RPMI8226 (cell line): ENCODE measurements at regions not wholly inside any gene's neighbourhood (a gene's known extent, or its start where the extent isn't known, plus 50 kb on each side); places are given as distances from the start of the nearest gene placed in this dataset.
"Not testable (repeated sequence)": the region's sequence is repeated elsewhere in the genome, so short reads cannot be mapped to it uniquely, and the experiment has no call there.

Experiments used
- DNase-seq: peaks from one replicate; pipeline ENCODE4 v3.0.0-alpha.2; 2015

DNA sequence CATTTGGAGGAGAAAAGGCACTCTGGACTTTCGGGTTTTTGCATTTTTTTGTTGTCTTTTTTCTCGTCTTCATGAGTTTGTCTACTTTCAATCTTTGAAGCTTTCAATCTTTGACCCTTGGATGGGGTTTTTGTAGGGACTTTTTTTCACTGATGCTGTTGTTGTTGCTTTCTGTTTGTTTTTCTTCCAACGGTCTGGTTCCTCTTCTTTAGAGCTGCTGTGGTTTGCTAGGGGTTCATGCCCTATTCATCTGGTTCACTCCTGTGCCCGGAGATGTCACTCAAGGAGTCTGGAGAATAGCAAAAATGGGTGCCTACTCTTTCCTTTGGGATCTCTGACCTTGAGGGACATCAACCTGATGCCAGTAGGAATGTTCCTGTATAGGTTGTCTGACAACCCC lies 378.6 kb upstream of the TYRP1 start:
- no peak for DNase-seq

DNA sequence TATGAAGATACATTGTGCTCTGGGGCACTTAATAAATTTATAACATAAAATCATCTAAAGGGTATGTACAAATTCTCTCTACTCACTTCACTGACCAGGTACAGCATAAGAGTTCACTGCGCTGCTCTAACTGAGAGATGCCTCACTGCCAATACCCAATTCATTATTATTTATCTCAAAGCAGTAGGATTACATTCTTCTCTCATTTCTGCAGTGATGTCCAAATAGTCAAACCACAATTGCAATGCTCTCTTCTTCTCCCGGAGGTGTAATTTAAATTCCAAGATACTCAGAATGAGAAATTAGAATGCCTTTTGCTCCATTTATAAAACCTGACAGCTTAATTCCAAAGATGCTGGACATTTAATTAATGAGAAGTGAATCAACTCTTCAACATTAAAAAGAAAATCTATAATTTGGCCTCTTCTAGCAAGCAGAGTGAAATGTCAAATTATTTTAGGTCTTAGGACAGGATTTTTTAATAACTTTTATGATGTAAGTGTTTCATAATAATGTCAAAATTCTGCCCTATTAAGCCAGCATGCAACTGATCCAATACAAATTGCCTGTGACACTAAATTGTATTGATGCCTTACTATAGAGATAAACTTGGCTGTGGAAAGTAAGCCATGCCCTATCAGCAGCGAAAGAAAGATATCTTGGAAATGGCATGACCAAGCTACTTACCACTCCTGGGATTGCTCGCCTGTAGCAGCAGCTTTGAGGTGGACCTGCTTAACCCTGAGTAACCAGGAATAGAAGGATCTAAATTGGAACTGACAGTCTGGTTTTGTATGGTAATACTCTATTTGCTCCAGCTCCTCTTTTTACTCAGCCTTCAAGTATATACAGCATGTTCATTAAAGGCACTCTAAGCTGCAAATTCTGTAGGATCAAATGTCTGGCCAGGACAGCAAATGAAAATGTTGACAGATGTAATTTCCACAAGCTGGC lies 374.2 kb upstream of the TYRP1 start:
- no peak for DNase-seq

DNA sequence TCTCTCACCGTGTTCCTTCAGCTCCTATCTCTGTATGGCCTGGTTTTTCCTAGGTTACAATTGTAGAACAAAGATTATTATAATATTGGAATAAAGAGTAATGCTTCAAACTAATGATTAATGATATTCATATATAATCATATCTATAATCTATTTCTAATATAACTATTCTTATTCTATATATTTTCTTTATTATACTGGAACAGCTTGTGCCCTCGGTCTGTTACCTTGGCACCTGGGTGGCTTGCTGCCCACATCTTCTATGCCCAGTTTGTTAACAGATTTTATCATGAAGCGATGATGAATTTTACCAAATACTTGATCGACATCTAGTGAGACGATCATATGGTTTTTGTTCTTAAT lies 363.6 kb upstream of the TYRP1 start:
- no peak for DNase-seq

DNA sequence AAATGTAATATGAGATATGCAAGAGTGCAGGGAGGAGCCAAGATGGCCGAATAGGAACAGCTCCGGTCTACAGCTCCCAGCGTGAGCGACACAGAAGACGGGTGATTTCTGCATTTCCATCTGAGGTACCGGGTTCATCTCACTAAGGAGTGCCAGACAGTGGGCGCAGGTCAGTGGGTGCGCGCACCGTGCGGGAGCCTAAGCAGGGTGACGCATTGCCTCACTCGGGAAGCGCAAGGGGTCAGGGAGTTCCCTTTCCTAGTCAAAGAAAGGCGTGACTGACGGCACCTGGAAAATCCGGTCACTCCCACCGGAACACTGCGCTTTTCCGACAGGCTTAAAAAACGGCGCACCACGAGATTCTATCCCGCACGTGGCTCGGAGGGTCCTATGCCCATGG lies 359.2 kb upstream of the TYRP1 start:
- not testable (repeated sequence) for DNase-seq

DNA sequence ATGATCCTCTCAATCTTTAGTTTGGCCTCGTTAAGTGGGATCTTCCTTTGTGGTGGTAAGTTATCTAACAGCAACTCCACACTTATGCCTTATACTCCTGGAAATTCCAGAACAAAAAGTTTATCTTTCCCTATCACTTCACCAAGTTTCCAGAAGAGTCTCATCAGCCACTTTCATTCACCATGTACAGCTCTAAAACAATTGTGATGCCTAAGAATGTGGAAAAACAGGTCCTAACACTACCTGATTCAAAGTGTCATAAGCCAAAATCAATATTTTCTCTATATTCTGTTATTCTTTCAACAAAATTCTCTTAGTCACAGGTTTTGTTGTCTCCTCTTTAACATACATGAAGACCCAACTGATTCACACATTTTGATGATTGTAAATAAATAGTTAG lies 342.4 kb upstream of the TYRP1 start:
- no peak for DNase-seq

DNA sequence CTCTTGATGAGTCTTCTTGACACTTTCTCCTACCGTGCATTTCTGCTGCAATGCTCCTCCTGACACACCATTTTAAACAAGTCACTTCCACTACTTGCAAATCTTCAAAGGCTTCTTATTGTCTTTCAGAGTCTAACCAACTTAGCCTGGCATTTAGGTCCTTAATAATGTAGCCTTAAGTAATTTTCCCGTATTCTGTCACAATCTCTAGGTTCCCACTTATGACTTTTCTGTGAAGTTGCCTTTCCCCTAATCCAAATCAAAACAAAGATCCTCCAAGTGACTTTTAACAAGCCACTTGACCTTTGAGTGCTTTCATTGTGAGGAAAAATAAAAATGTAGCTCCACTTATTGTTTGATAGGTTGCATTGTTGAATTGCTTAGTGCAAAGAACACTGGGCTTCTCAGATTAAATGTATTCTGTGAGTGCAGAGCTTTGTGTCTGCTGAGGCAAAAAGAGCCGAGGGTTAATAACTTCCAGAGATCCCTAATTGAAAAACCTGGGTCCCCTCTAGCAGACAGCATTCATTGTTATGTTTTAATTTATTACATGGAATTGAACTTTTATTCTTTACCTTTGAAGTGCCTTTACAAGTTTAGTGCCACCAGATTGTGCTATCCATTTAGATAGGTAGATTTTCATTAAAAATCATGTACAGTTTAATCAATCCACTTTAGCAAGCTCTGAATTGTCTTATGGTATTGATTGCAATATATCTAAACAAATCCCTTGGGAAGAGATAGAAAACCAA lies 341.7 kb upstream of the TYRP1 start:
- DNase-seq, result no peak

DNA sequence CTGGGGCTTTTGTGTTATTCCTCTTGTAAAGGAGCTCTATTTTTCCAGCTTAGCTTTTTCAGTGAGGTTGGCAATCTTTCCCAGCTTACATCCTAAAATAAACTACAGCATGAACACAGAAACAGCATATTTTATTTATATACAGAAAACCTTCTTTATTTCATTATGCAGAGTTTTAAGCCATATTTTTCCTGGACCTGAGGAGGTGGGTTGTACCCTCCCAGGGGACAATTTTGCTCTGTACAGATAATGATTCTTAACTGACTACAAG lies 341.2 kb upstream of the TYRP1 start:
- no peak for DNase-seq

DNA sequence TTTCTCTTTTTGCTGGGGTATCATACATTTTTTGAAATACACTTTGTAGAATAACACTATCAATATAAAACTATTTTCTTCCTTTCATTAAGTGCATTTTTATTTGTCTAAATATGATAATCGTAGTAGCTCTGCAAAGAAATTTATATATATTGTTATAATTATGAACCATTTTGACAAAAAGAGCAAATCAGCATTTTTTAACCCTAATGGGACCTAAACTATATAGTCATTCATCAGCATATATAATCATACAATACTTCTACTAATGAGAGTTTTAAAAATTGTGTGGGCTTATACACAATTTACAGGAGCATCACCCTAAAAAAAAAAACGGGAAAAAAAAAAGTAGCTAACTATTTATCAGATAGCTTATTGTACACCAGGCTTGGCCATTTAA lies 329.7 kb upstream of the TYRP1 start:
- DNase-seq, result no peak

DNA sequence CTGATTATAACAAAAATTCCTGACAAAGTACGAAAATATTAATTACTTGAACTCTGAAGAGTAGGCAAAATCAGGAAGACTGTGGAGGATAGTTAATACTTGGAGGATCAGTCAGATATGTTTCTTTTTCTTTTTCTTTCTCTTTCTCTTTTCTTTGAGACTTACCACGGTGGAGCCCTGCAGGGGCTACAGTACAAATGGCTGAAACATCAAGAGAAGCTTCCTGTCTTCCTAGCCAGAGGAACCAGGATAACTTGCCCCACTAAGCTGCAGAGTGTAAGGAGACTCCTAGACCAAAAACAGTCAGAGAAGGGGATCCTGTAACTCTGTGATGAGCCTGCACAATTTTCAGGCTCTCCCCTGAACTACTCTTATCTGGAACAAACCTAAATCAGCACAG lies 324.6 kb upstream of the TYRP1 start:
- DNase-seq, result no peak

DNA sequence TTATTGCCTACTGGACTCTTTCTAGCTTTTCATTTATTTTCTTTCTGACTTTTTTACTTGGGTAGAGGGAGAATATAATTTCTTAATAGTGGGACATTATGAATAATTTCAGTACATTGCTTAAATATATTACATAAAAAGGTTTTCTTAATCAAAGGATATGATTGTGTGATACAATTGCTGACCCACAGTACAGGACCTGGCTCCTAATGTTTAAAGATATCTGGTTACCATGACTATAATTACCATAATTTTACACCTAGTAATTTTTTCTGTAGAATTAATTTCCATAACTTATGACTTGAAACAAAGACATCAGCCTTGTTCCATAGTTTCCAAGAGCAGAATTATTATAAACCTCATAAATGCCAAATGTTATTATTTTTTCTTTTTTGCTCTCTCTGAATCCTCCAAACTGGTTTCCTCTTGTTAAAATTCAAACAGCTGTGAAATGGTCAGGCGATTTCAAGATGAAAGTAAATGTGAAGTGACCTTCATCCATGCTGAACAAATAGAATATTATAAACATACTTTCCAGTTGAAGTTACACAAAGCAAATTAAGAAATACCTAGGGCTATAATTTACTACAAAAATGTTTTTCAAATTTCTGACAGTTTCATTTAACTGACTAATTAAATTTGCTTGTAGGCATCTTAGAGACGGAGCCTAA lies 301.2 kb upstream of the TYRP1 start:
- no peak for DNase-seq

DNA sequence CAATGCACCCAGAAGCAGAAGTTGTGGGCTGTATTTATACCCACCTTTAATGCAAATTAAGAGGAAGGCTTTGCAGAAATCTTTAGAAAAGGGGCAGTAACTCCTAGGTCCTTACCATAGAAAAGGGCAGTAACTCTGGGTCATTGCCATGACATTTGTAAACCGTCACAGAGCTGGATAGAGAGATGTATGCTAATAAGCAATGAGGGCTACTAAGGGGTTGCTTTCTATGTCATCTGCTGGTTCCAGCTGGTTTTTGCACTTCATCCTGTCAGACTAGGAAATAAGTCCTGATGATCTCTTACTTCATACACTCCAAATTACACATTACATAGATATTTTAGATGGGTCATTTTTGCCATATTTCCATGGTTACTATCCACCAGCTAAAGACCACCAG lies 299.1 kb upstream of the TYRP1 start:
- DNase-seq, result no peak

DNA sequence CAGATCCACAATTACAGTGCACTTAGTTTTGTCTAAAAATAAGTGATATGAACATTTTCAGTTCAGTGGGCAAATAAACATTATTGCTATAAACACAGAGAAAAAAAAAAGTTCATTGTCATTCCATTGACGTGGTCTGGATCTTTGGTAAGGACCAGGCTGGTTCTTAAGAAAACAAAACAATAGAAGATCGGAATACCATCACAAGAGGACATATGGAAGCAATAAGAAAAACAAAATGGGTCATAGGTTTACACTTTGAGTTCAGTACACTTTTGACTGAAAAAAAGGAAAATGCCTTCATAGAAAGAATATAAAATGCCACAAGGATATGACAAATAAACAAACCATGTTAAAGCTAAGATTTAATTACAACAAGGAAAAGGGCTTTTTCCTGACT lies 289.5 kb upstream of the TYRP1 start:
- DNase-seq, result no peak

DNA sequence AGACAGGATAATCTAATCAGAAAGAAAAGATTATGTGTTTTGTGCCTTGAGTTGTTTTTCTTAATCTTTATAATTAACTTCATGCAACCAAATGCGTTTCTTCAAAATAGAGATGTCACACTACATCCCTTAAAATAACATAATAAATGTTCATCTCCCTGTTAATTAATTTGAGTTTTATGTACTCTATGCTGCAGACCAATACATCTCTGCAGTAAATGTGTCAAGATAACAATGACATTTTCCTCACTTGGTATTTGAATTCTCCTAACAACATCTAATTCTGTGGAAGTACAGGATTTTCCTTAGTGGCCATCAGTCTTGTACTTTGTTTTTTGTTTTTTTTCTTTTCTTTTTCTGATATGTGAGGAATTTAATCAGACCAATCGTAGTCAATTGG lies 279.2 kb upstream of the TYRP1 start:
- no peak for DNase-seq

DNA sequence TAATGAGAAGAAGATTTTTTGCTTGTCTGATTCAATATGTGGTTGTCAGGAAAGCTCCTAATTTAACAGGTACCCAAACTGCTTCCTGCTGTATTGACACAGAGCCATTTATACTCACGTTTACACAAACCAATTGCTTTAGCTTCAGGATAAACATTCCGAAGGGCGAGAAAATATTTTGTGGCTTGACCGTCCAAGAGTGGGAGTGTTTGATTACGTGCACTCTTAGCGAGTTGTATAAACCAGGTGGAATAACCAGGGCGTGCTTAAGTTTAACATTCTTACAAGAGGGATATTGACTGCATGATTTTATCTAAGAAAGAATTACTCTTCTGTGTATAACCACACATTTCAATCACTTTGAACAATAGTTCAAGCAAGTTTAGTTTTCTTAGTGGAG lies 278.7 kb upstream of the TYRP1 start:
- no peak for DNase-seq

DNA sequence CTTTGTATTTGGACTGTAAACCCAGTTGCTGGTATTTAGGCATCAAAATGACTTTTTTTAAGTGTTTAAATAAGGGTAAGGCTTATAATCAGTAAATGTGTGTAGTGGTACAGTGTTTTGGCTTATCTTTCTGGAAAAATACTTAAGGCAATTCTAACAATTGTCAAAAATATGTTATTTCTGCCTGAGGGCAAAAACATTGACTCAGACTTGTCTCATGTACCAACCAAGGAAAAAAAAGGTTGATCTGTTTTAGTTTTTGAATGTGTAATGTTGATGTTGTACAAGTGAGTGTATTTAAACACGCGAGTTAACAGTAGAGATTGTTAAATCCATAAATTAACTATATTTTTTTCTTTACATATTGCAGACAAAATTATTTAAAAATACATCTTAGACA lies 277.8 kb upstream of the TYRP1 start:
- DNase-seq, result no peak

DNA sequence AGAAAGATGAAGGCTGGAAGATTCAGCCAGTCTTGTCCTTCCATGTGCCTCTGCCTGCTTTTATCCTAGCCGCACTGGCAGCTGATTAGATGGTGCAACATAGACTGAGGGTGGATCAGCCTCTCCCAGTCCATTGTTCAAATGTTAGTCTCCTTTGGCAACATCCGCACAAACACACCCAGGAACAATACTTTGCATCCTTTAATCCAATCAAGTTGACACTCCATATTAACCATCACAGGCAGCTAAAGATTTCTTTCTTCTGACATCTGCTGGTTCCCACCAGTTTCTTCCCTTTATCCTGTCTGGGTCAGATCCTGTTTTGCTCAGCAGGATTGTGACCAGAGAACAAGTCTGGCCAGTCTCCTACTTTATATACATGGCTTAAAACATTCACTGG lies 276.5 kb upstream of the TYRP1 start:
- no peak for DNase-seq

DNA sequence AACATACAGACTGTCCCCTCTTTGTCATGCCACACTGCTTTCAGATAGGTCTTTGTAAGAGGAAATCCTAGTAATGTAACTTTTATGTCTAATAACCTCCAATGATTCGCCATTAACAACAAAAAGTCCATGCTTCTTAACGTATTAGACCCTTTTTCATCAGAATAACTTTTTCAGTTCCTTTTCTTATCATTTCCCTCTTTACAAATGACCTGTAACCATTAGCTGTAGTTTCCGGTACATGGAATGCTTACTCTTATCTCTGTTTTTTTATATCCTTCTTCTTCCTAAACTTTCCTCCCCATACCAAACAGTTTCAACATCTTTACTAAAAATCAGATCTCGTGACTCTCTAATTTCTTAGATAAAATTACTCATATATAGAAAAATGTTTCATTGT lies 268.9 kb upstream of the TYRP1 start:
- DNase-seq, result no peak

DNA sequence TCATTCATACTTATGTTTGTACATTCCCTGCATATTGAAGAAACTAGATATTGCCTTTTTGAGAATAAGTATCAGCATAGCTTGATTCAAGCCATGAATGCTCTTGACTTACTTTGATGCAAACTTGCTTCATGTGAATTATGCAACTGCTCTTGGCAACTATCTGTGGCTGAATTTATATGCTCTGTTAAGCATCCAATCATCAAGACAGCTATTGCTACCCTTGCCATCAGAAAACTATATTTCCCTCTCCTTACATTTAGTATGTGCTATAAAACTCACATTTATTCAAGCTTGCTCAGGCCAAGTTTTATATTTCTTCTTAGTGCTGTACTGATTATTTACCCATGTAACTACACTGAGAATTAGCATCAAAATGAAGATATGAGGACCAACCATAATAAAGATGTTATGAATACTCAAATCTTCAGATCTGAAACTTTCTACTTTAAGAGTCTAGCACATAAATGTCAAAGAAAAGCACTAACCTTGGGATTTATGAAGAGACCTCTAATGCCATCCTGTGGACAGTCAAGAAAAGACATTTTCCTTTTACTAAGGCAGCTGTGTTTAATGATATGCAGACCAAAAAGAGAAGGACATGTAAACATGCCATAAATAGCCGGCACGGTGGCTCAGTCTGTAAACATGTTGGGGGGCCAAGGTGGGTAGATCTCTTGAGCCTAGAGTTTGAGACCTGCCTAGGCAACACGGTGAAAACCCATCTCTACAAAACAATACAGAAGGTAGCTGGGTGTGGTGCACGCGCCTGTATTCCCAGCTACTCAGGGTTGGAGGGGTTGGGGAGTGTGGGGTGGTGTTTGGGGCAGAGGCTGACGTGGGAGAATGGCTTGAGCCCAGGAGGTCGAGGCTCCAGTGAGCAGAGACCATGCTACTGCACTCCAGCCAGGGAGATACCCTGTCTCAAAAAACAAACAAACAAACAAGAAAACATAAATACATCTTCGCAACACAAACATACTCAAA lies 267.0 kb upstream of the TYRP1 start:
- DNase-seq, result no peak

DNA sequence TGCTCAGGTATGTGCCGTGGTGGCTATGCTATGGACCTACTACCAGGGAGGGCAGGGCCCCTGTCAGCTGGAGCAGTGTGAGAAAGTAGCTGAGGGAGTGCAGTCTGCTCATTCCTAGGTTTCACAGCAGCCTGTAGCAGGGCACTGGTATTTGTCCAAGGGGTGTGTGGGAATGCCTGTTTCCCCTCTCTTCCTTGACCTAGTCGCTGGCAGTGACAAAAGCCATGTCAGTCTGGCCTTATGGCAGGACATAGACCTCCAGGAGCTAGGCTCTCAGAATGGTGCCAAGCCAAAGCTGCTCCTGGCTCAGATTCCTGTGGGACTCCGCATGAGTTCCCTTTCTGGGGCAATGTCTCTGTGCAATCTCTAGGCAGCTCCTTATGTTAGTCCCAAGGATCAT lies 253.9 kb upstream of the TYRP1 start:
- no peak for DNase-seq

DNA sequence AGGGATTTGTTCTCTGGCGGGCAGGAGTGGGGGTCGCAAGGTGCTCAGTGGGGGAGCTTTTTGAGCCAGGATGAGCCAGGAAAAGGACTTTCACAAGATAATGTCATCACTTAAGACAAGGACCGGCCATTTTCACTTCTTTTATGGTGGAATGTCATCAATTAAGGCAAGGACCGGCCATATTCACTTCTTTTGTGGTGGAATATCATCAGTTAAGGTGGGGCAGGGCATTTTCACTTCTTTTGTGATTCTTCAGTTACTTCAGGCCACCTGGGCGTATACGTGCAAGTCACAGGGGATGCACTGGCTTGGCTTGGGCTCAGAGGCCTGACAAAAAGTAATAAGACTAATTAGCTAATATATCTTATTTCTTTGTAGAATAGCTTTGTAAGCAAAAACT lies 252.1 kb upstream of the TYRP1 start:
- not testable (repeated sequence) for DNase-seq

DNA sequence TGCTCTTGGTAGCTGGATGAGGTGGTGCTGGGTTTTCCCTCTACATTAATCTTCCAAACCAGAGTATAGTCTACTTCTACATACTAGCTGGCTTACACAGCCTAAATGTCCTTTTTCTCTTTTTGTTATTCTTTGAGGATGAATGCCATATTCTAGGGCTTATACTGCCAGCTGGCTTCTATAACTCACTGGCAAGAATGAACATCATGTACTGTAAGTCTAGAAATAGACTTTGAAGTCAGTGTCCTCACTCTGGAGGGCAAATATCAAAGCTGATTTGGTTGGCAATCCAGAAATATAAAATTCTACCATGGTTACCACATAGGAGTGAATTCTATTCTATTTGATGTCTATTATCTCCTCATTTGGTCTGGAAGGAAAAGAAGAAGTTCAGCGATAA lies 251.7 kb upstream of the TYRP1 start:
- no peak for DNase-seq

DNA sequence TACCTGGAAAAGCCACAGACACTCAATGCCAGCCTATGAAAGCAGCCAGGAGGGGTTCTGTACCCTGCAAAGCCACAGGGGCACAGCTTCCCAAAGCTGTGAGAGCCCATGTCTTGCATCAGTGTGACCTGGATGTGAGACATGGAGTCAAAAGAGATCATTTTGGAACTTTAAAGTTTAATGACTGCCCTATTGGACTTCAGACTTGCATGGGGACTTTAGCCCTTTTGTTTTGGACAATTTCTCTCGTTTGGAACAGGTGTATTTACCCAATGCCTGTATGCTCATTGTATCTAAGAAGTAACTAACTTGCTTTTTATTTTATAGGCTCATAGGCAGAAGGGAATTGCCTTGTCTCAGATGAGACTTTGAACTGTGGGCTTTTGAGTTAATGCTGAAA lies 244.9 kb upstream of the TYRP1 start:
- DNase-seq, result no peak

DNA sequence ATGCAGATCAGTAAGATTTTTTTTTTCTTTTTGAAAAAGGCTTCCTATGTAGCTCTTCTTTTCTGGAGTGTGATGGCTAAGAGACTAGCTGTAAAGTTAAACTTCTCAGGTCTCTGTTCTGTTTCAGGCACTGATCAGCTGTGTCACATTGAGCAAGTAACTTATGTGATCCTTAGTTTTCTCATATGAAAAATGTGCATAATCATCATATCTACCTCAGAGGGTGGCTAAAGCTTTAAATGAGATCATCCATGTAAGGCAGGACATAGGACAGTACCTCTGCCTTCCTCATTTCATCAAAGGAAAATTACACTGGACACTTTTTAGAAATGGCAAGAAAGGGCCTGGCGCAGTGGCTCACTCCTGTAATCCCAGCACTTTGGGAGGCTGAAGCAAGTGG lies 235.9 kb upstream of the TYRP1 start:
- DNase-seq, result no peak
